GM19099 (cell line): ENCODE measurements at regions not wholly inside any gene's neighbourhood (a gene's known extent, or its start where the extent isn't known, plus 50 kb on each side); places are given as distances from the start of the nearest gene placed in this dataset.

Experiments used
- POLR2A ChIP-seq: IDR thresholded peaks from 3 replicates; pipeline ENCODE4 v1.6.1; 2011; ENCODE audit warnings: low read depth; ENCODE audit not compliant: insufficient read length; ENCODE audit errors: extremely low read depth

DNA sequence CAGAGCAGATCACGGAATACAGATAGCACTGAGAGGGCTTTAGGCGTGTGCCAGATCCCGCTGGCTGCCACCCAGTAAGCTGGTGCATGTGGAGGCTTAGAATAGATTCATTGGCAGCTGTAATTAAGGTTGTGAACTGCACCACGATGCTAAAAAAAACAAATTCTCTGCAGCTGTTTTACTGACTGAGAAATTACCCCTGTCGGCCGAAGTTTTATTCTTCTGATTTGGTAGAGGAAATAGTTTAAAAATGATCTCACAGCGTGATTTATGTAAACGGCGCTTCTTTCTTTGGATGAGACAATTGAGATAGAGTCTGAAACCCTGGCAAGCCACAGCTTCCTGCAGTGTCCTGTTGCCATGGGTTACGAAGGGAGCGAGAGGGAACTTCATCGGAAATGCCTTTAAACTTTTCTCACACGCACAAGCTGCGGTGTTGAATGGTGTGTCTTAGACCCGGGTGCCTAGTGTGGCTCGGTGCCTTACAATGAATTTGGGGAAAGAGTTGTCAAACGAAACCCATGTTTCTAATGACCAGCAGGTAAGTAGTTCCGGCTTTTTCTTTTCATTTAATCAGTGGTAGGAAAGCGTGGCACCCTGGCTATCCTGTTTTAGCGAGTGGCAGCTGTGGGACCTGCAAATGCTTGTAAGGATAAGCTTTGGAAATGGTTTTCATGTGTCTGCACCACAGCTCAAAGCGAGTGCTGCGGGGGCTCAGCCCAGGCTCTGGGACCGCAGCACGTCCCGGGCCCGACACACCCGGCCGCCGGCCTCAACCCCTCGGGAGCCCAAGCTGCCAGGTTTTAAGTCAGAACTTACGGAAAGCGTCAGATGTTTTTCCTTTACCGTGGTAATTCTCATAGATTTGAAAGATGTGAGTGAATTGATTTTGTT lies 71.7 kb upstream of the HGFAC start:
- TF ChIP-seq POLR2A = no peak

DNA sequence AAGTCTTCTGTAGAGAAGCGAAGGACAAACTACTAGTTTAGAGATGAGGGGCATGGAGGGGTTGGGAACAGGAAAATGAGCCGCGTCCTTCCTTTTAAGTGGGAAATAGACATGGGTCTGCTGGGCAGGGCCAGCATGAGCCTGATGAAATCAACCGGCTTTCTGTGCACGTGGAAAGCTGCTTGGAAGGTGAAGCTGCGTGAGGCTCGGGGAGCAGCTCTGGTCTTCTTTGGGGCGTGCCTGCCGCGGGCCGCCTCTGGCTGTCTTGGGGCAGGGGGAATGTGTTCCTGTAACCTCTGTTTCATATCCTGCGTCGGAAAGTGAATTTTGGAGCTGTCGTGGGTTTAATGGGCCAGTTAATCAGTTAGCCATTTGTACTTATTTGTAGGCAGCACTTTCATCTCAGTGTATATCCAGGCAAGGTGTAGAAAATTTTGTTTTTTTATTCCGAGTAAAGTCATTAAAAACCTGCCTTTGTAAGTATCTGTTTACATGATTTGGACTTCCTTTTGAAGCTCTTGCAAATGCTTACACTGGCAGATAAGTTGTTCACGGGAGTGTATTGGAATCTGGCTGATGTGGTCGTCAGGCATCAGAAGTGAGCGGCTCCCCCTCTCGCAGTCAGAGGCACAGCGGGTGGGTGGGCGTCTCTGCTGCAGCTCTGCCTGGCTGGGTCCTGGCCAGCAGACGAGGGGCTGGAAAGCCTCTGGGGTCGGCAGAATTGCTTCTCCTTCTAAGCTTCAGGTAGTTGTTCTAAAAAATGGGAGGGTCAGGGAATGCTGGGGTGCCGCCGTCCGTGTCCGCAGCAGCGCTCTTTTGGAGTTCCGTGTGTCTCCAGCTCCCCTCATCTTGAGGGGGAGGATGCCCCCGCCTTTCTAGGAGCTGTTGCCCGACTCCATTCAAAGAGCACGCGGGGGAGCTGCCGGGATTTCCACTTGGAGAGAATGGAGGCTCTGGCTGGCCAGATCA lies 70.5 kb upstream of the HGFAC start:
- no peak for TF ChIP-seq POLR2A

DNA sequence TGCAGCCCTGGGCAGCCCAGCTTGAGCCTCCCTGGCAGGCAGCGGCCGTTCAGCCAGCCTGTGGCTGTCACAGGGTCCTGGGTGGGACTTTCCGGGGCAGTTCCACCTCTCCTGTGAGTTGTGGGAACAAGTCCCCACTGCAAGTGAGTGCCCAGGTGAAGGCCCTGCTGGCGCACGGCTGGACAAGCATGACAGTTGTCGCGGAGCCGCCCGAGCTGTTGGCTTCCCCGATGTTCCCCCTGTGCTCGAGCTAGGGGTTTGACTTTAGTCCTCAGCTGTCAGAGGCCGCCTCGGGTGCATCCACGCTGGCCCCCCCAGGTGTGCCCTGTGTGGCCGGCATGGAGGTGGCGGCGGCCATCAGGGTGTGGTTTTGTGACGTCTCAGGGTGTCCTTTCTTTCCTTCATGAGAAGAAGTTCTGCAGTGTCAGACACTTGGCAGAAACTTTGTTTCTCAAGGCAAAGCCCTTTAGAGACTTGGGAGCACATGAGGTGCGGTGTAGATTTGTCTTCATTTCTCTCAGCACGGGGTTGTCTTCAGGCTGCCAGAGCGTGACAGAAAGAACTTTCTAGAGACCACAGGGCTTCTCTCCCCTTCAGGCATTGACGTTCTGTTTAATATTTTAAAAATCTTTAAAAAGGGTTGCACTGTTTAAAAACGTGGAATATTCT lies 69.4 kb upstream of the HGFAC start:
- no peak for TF ChIP-seq POLR2A

DNA sequence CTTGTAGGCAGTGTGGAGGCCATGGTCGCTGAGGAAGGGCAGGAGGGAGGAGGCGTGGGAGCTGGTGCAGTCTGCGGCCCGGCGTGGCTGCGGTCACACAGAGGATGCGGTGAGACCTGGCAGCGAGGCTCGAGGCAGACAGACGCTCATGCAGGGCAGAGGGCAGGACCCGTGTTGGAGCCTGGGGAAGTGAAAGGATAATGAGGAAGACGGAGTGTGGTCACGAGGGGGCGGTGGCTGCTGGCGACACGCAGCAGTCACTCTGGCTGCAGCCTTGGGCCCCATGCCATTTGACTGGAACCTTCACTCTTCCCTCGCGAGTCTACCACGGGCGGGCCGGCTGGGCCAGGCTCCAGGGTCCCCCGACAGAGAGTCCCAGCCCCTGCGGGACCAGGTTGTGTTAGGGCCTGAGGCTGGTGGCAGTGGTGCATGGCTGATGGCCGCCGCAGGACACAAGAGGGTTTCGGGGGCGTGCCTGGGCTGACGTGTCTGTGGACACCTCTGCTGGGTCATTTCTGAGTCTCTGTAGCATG lies 68.8 kb upstream of the HGFAC start:
- no peak for TF ChIP-seq POLR2A

DNA sequence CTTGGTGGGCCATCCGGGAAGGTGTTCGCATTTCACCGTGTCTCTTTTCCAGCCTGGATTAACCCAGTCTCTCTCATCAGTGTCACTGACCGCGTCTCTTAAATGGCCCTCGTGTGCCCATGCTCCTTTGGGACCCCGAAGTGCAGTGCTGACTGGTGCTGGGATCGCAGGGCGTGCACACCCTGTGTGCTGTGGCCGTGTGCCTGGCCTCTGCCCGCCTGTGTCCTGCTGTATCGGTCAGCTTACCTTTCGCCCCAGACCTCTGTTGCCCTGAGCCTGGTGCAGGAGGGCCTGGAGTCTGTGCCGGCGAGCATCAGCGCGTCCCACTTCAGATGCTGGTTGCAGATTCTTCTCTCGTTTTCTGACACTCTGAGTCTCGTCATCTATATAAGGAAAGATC lies 68.3 kb upstream of the HGFAC start:
- no peak for TF ChIP-seq POLR2A

DNA sequence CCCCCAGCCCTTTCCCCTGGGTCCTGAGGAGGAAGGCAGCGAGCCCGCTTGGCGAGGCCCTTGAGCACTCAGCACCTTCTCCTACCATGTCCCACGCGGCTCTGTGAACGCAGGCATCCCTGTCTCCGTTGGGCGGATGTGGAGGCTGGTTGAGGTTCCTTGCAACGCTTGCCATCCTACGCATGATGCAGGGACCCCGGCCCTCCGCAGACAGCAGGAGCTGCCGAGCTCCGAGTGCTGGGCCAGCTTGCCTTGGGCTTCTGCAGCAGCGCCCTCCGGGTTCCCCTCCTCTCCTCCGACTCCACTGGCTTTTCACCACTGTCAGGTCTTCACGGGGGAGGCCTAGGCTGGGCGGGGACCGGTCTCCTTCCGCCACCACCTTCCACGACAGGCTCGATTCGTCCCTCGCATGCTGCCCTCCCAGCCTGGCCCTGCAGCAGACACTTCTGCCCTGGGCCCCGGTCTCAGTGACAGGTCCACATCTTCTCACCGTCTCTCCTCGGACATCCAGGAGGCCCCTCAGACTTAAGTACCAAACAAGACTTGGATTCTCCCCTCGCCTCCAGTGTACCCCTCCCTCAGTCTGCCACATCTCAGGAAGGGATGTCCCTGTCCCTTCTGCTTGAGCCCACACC lies 67.6 kb upstream of the HGFAC start:
- TF ChIP-seq POLR2A = no peak

DNA sequence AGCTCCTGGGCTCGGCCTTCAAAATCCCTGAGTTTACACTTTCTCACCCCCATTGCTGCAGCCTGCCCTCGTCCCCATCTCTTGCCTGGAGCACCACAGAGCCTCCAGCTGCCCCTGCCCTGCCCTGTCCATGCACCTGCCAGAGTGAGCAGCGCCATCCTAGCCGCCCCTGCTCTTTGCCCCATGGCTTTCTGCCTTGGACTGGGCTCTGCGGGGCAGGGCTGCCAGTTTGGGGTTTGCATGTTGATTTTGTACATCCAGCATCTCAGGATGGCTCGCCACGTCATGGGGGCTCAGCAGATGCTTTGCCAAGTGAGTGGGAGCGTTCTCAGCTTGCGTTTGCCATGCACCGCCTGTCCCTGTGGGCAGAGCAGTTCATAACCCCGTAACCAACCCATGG lies 67.1 kb upstream of the HGFAC start:
- TF ChIP-seq POLR2A = no peak

DNA sequence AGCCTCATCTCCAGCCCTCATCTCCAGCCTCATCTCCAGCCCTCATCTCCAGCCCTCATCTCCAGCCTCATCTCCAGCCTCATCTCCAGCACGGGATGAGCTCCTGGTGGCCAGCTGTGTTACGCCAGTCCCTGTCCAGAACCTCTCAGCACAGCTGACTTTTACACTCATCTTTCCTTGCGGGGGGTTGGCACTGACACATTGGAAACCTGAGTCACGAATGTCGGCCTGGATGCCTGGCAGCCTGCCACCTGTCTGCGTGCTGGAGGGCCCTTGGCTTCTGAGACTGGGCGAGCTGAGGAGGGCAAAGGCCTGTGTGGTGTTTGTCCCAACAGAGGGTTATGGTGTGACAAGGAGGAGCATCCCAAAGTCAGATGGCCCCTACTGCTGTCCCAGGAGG lies 66.1 kb upstream of the HGFAC start:
- no peak for TF ChIP-seq POLR2A

DNA sequence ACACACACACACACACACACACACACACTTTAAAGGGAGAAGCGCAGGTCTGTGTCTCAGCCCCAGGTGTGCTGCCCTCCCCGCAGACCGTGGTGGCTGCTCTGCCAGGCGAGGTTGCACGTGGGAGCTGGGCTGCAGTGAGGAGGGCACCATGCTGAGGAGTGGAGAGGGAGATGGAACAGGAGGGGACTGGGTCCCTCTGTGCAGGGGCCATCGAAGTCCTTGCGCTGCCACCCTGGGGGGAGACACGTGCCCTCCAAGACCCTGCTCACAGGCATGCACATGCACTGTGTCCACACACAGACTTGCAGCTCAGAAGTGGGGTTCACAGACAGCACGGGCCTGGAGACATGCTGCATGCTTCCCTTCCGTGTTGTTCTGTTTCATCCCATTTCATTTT lies 65.5 kb upstream of the HGFAC start:
- TF ChIP-seq POLR2A = no peak

DNA sequence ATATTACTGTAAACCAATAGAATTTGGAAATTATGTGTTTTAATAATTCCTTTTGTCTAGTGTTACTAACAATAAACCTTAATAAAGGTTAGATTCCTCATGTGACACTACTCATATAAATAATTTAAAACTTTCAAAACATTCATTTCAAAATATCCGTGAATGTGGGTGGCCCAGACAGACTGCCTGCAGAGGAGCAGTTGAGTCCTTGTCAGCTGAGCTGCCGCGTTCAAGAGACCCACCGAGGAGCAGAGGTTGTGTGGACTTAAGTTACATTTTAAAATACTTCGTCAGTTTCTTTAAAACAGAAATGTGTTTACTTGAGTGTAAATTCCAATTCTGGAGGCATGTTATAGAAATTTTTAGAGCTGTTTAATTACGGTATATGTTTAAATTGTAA lies 64.2 kb upstream of the HGFAC start:
- no peak for TF ChIP-seq POLR2A

DNA sequence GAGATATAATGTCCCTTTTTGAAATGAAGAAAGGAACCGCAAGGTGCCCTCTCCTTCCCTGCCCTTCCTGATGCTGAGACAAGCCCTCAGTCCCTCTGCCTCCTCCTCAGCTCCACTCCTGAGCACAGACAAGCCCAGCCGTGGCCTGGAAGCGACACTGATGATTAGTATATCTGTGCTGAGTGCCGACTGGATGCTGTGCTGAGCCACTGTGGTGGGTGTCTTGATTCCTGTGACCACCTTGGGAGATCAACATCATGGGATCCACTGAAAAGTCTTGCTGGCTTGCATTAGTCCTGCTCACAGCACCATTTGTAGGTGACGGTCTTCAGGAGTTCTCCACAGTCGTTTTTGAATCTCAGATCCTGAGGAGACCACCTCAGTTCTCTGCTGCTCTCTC lies 59.5 kb upstream of the HGFAC start:
- no peak for TF ChIP-seq POLR2A

DNA sequence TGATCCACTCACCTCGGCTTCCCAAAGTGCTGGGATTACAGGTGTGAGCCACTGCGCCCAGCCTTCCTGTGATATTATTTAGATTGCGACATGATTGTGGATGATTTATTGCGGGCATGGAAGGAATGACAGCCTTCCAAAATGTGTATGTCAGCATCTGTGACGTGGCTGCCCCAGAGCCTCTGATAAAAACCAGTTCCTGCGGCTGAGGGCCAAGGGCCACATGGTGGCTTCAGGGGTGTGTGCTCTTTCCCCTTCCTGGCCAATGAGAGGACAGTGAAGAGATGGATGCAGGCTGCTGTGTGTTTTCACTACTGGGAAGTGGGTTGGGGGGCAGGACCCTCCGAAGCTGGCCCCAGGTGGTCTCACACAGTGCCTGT lies 57.4 kb upstream of the HGFAC start:
- TF ChIP-seq POLR2A = no peak

DNA sequence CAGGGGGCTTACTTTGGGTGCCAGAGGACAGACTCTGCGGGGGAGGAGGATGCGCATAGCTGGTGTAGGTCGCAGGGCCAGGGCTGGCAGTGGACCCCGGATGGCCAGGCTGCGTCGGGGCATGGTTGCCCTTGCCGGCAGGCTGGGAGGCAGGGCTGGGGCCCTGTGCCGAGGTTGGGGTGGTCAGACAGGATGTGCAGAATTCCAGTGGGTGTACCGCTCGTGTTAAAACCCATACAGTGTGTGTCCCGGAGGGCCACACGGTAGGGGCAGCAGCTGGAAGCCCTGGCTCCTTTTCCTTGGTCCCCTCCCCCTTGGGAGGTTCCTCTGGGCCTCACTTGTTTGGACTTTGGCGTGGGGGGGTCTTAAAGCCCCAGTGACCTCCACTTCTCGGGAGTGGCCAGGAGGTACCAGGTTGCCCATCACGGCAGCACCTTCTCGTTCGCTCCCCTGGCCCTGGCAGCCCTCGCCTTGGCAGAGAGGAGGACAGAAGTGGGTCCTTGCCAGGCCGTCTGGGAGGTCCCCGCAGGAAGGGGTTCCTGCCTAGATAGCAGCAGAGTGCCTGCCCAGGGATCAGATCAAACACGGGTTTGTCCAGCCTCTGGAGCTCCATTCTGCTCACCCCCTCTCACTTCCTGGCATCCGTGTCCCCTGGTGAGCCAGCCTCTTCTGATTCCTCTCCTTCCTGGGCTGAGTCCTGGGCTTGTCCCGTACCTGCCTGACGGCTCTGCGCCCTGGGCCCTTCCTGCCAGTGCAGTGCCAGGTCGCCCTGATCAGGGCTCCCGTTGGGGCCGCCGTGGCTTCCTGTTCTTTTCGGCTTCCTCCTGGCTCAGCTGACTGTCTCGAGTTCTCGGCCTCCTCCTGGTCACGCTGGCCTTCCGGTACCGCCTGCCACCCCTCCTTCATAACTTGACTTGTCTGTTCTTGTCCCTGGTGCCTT lies 56.7 kb upstream of the HGFAC start:
- TF ChIP-seq POLR2A = no peak
